Upper lobe of right lung (tissue), 1 donor: ENCODE measurements at regions not wholly inside any gene's neighbourhood (a gene's known extent, or its start where the extent isn't known, plus 50 kb on each side); places are given as distances from the start of the nearest gene placed in this dataset.

Source experiments
- ATAC-seq: fragments of 200-7000 bp; cut with Tn5 transposase; one replicate; pipeline ENCODE4 v1.9.1; 2020; ENCODE audit warnings: mild to moderate bottlenecking, moderate library complexity
- DNase-seq: peaks from one replicate; pipeline ENCODE4 v3.0.0-alpha.2; 2020
- H3K27ac ChIP-seq: fragments of 200-600 bp; one replicate; pipeline ENCODE4 v1.8.0; 2022
- H3K27me3 ChIP-seq: fragments of 200-600 bp; one replicate; pipeline ENCODE4 v1.8.0; 2022; ENCODE audit warnings: mild to moderate bottlenecking
- H3K36me3 ChIP-seq: fragments of 200-600 bp; one replicate; pipeline ENCODE4 v1.8.0; 2022
- H3K4me1 ChIP-seq: fragments of 200-600 bp; one replicate; pipeline ENCODE4 v1.8.0; 2022
- H3K4me3 ChIP-seq: fragments of 200-600 bp; one replicate; pipeline ENCODE4 v1.8.0; 2022; ENCODE audit warnings: mild to moderate bottlenecking
- H3K9me3 ChIP-seq: fragments of 200-600 bp; one replicate; pipeline ENCODE4 v1.8.0; 2022
- CTCF ChIP-seq: fragments of 200-600 bp; IDR thresholded peaks from one replicate; pipeline ENCODE4 v1.8.0; 2022; ENCODE audit warnings: antibody characterized with exemption
- intact Hi-C: fragments of 100-400 bp; cut with DNase I; formaldehyde crosslinking; loops from one replicate; pipeline ENCODE4 v1.11.0; 2022
- donor health status: DM: no; HTN: yes; CAD: no; lungs with severe emphysema.

DNA sequence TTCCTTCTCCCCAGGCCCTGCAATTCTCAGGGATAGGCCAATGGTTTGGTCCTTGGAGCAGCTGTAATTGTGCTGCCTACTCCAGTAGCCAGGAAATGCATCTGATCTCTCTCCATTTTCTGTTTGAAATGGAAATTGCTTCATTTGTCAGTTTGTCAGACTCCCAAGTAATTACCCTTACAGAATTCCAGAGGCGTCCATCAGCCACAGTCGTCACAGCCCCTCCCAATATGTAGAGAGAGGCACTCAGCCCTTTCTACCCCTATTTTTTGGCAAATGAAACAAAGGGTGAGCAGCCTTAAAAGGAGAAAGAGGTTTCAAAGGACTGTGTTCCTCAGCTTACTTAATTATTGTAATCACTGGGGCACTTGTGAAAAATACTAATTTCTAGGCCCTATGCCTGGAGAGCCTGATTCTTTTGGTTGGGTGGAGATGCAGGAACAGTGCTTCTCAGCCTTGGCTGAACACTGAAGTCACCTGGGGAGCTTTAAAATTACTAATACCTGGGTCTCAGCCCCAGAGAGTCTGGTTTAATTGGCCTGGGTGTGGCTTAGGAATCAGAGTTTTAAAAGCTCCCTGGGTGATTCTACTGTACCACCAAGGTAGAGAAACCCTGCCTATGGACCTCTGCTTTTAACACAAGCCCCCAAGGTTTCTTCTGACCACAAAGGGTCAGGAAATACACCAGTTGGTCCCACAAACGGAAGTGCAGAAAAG is 190.0 kb downstream of the EMP1 start:
- Histone ChIP-seq H3K27me3 (no peaks in the 10 kb centered on the region), H3K36me3 (no peaks in the 10 kb centered on the region), H3K9me3 (no peaks in the 10 kb centered on the region), H3K27ac (no peak overlapping the region), H3K4me1 (peaks cover 9% of the 10 kb centered on the region), H3K4me3 (no peak overlapping the region)
- ATAC-seq: no peak
- no peak for DNase-seq
- intact Hi-C loops: no loop called here
- no peak for TF ChIP-seq CTCF

- intact Hi-C loops: no loop called here
- Histone ChIP-seq H3K36me3 (no peaks in the 10 kb centered on the region), H3K4me1 (no peaks in the 10 kb centered on the region), H3K27me3 (no peaks in the 10 kb centered on the region), H3K27ac (no peak overlapping the region), H3K9me3 (no peaks in the 10 kb centered on the region), H3K4me3 (no peak overlapping the region)
- no peak for TF ChIP-seq CTCF
- no peak for ATAC-seq
- DNase-seq: no peak
These were observed 186.9 kb downstream of the EMP1 start for GRCh38 chr12:13383379-13383778.

DNA sequence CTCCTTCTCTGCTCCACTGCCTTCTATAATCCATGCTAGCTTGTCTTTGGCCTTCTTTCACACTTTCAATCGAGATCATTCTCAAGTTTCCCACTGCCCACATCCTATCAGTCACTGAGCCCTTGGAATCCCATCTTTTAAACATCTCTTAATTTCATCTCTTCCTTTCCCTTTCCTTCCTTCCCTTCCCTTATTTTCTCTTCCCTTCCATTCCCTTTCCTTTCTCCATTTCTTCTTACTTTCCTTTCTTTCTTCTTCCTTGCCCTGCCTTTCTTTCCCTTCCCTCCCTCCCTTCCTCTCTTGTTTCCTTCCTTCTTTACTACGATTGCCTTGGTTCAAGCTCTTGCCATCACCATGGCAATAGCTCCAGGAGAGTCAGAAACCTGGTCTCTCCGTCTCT is 183.8 kb downstream of the EMP1 start:
- H3K27ac ChIP-seq: no peak overlapping the region
- intact Hi-C loops: no loop called here
- no peak for ATAC-seq
- H3K4me1 ChIP-seq: no peaks in the 10 kb centered on the region
- no peak for TF ChIP-seq CTCF
- H3K9me3 ChIP-seq: no peaks in the 10 kb centered on the region
- H3K36me3 ChIP-seq: no peaks in the 10 kb centered on the region
- no peak for DNase-seq
- no peaks in the 10 kb centered on the region for H3K27me3 ChIP-seq
- no peak overlapping the region for H3K4me3 ChIP-seq

- no peak for TF ChIP-seq CTCF
- no peaks in the 10 kb centered on the region for H3K4me1 ChIP-seq
These were observed 183.1 kb downstream of the EMP1 start for GRCh38 chr12:13379531-13380188.

DNA sequence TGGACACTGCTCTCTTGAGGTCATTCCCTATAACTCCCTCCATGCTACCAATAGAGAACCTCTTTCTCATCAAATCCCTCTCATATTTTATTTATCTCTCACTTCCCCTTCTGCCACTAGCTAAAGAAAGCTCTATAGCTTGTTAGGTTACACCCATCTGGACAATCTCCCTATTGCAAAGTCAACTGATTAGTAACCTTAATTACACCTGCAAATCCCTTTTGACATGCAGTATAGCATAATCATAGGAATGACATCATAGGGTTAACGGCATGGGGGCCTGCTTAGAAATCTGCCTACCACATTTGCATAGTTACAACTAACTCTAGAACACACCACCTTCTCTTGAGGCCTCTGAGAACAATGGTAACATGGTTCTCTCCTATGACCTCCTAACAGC is 181.2 kb downstream of the EMP1 start:
- DNase-seq (no peak), ATAC-seq (no peak)
- Histone ChIP-seq H3K9me3 (no peaks in the 10 kb centered on the region), H3K27ac (no peak overlapping the region), H3K36me3 (no peaks in the 10 kb centered on the region), H3K4me3 (no peak overlapping the region), H3K27me3 (no peaks in the 10 kb centered on the region), H3K4me1 (peaks cover 3% of the 10 kb centered on the region)
- TF ChIP-seq CTCF: no peak
- intact Hi-C loops: no loop called here

More at GRCh38 chr12:13379531-13380188, 183.1 kb downstream of the EMP1 start:
- no peaks in the 10 kb centered on the region for H3K9me3 ChIP-seq
- ATAC-seq (no peak), DNase-seq (no peak)
- H3K27ac ChIP-seq: no peak overlapping the region
- intact Hi-C loops: no loop called here
- no peak overlapping the region for H3K4me3 ChIP-seq
- H3K27me3 ChIP-seq: no peaks in the 10 kb centered on the region
- H3K36me3 ChIP-seq: no peaks in the 10 kb centered on the region
